Ecto neural progenitor cell (in vitro differentiated cells): ENCODE measurements at regions not wholly inside any gene's neighbourhood (a gene's known extent, or its start where the extent isn't known, plus 50 kb on each side); places are given as distances from the start of the nearest gene placed in this dataset.

ENCODE experiments used
- DNase-seq: peaks from one replicate; pipeline ENCODE4 v3.0.0-alpha.2; 2018; ENCODE audit warnings: low spot score

GRCh38 chr2:235360446-235360845 lies 133.4 kb upstream of the AGAP1 start:
- DNase-seq, result no peak

- no peak for DNase-seq
Observed at GRCh38 chr2:235365743-235366142, 128.1 kb upstream of the AGAP1 start.

- no peak for DNase-seq
Observed at GRCh38 chr2:235366390-235366789, 127.5 kb upstream of the AGAP1 start.

GRCh38 chr2:235366807-235367206 lies 127.0 kb upstream of the AGAP1 start:
- no peak for DNase-seq

- no peak for DNase-seq
Observed at GRCh38 chr2:235371018-235371417, 122.8 kb upstream of the AGAP1 start.

GRCh38 chr2:235373171-235373570 lies 120.7 kb upstream of the AGAP1 start:
- no peak for DNase-seq

- DNase-seq, result no peak
Observed at GRCh38 chr2:235377176-235377575, 116.7 kb upstream of the AGAP1 start.

GRCh38 chr2:235378246-235378645 lies 115.6 kb upstream of the AGAP1 start:
- DNase-seq, result no peak

GRCh38 chr2:235378944-235379343 lies 114.9 kb upstream of the AGAP1 start:
- DNase-seq, result no peak

GRCh38 chr2:235381261-235381912 lies 112.5 kb upstream of the AGAP1 start:
- no peak for DNase-seq

- DNase-seq, result no peak
Observed at GRCh38 chr2:235382179-235382578, 111.7 kb upstream of the AGAP1 start.

GRCh38 chr2:235382601-235383000 lies 111.2 kb upstream of the AGAP1 start:
- DNase-seq, result no peak

- no peak for DNase-seq
Observed at GRCh38 chr2:235383272-235383843, 110.5 kb upstream of the AGAP1 start.

GRCh38 chr2:235384624-235385023 lies 109.2 kb upstream of the AGAP1 start:
- peak; percentile 52 for DNase-seq

GRCh38 chr2:235389626-235390025 lies 104.2 kb upstream of the AGAP1 start:
- DNase-seq, result no peak

- no peak for DNase-seq
Observed at GRCh38 chr2:235390108-235390815, 103.6 kb upstream of the AGAP1 start.

GRCh38 chr2:235390816-235391194 lies 103.0 kb upstream of the AGAP1 start:
- no peak for DNase-seq

GRCh38 chr2:235391921-235392615 lies 101.8 kb upstream of the AGAP1 start:
- DNase-seq, result no peak

- DNase-seq, result no peak
Observed at GRCh38 chr2:235394278-235394828, 99.5 kb upstream of the AGAP1 start.

- DNase-seq, result no peak
Observed at GRCh38 chr2:235396071-235396846, 97.6 kb upstream of the AGAP1 start.

- no peak for DNase-seq
Observed at GRCh38 chr2:235398321-235398720, 95.5 kb upstream of the AGAP1 start.

GRCh38 chr2:235399895-235400294 lies 93.9 kb upstream of the AGAP1 start:
- no peak for DNase-seq
